ENCODE measurements at regions not wholly inside any gene's neighbourhood (a gene's known extent, or its start where the extent isn't known, plus 50 kb on each side); places are given as distances from the start of the nearest gene placed in this dataset.
A peak's percentile ranks its signal among the peaks of the same experiment; 100 is the strongest.
"Not testable (repeated sequence)": the region's sequence is repeated elsewhere in the genome, so short reads cannot be mapped to it uniquely, and the experiment has no call there.

GRCh38 chr2:147603447-147603846 is 241.4 kb upstream of the ACVR2A start:
- no peak for DNase-seq

GRCh38 chr2:147600646-147601045 is 244.2 kb upstream of the ACVR2A start:
- DNase-seq: no peak

GRCh38 chr2:147600223-147600622 is 244.6 kb upstream of the ACVR2A start:
- no peak for DNase-seq

- no peak for DNase-seq
These were observed 249.6 kb upstream of the ACVR2A start for GRCh38 chr2:147595200-147595599.

GRCh38 chr2:147594038-147594437 is 250.8 kb upstream of the ACVR2A start:
- no peak for DNase-seq

GRCh38 chr2:147592784-147593183 is 252.0 kb upstream of the ACVR2A start:
- DNase-seq: not testable (repeated sequence)

GRCh38 chr2:147589127-147589526 is 255.7 kb upstream of the ACVR2A start:
- DNase-seq: no peak

- DNase-seq: no peak
These were observed 256.6 kb upstream of the ACVR2A start for GRCh38 chr2:147588191-147588590.

- no peak for DNase-seq
These were observed 266.3 kb upstream of the ACVR2A start for GRCh38 chr2:147578529-147578928.

GRCh38 chr2:147577998-147578380 is 266.8 kb upstream of the ACVR2A start:
- DNase-seq: no peak

- DNase-seq: no peak
These were observed 267.4 kb upstream of the ACVR2A start for GRCh38 chr2:147577323-147577997.

- DNase-seq: no peak
These were observed 269.7 kb upstream of the ACVR2A start for GRCh38 chr2:147575106-147575505.

- DNase-seq: no peak
These were observed 272.2 kb upstream of the ACVR2A start for GRCh38 chr2:147572622-147573021.

GRCh38 chr2:147569426-147569825 is 275.4 kb upstream of the ACVR2A start:
- DNase-seq: no peak

GRCh38 chr2:147568109-147568508 is 276.7 kb upstream of the ACVR2A start:
- no peak for DNase-seq

GRCh38 chr2:147567136-147567535 is 277.7 kb upstream of the ACVR2A start:
- DNase-seq: no peak

GRCh38 chr2:147560810-147561535 is 283.9 kb upstream of the ACVR2A start:
- DNase-seq: no peak

- DNase-seq: no peak
These were observed 285.6 kb upstream of the ACVR2A start for GRCh38 chr2:147559070-147559725.

- no peak for DNase-seq
These were observed 286.2 kb upstream of the ACVR2A start for GRCh38 chr2:147558620-147559019.

GRCh38 chr2:147554521-147555107 is 290.2 kb upstream of the ACVR2A start:
- DNase-seq: no peak

- peak; percentile 21 for DNase-seq
These were observed 291.0 kb upstream of the ACVR2A start for GRCh38 chr2:147553775-147554271.

GRCh38 chr2:147550995-147551731 is 293.7 kb upstream of the ACVR2A start:
- DNase-seq: no peak

GRCh38 chr2:147549054-147549453 is 295.8 kb upstream of the ACVR2A start:
- no peak for DNase-seq
